ENCODE measurements at regions not wholly inside any gene's neighbourhood (a gene's known extent, or its start where the extent isn't known, plus 50 kb on each side); places are given as distances from the start of the nearest gene placed in this dataset.

GRCh38 chr12:46071335-46071734, 81.0 kb upstream of the SCAF11 start:
- no peak overlapping the region for H3K18ac ChIP-seq (ENCODE audit: low read depth, low read length)
- H3K56ac ChIP-seq (ENCODE audit: extremely low read depth, insufficient read depth, low read length) = no peak overlapping the region
- H3K36me3 ChIP-seq (ENCODE audit: control insufficient read depth, insufficient read depth, low read length) = no peaks in the 10 kb centered on the region
- no peaks in the 10 kb centered on the region for H4K20me1 ChIP-seq (ENCODE audit: insufficient read depth, low read length)
- no peaks in the 10 kb centered on the region for H3K9me1 ChIP-seq (ENCODE audit: insufficient read depth, low read length)
- intact Hi-C loops (cut with micrococcal nuclease) = no loop called here
- 60% methylated on average over 1 of the region's 5 CpGs; no CpG with 5 or more reads in 1 of the 2 experiments for WGBS, 2 experiments (ENCODE audit: extremely low coverage in 2 of 2, insufficient read length in 1 of 2)
- H2BK20ac ChIP-seq (ENCODE audit: low read depth, low read length) = no peak overlapping the region
- H3K23ac ChIP-seq (ENCODE audit: low read depth, low read length) = no peak overlapping the region
- H3K79me1 ChIP-seq (ENCODE audit: low read depth in 1 of 2, low read length in 2 of 2) = no peaks in the 10 kb centered on the region
- peaks cover 2% of the 10 kb centered on the region; the same call in 1 of the 2 replicates for H3K4me1 ChIP-seq (ENCODE audit: control insufficient read depth, insufficient read depth, low read length)
- dilution Hi-C loops (cut with HindIII; ENCODE audit: low sequenced_read_pairs, unreplicated experiment) = no loop called here
- BruUV-seq (replicated peaks) = no TSS peak
- H2AK9ac ChIP-seq (replicated peaks; ENCODE audit: low read depth, low read length, poor library complexity) = no peak overlapping the region
- no peak overlapping the region for H2AK5ac ChIP-seq (ENCODE audit: low read depth, low read length)
- DNase-seq (no peak), ATAC-seq (ENCODE audit: low read depth) (no peak)
- in situ Hi-C loops (cut with MboI; ENCODE audit: low sequenced_read_pairs) = no loop called here
- no peaks in the 10 kb centered on the region for H3K9me3 ChIP-seq (ENCODE audit: control insufficient read depth, insufficient read depth, low read length)
- TF ChIP-seq MAZ (IDR thresholded peaks at IDR 0.05; ENCODE audit: borderline replicate concordance, low read depth, low read length) = no peak
- TF ChIP-seq POLR2A (IDR thresholded peaks at IDR 0.05; ENCODE audit: low read depth, low read length) = no peak
- TF ChIP-seq FOS (IDR thresholded peaks at IDR 0.05; ENCODE audit: low read depth, low read length) = no peak
- TF ChIP-seq ELK1 (IDR thresholded peaks at IDR 0.05; ENCODE audit: borderline replicate concordance, low read depth, low read length) = no peak
- TF ChIP-seq CEBPB (IDR thresholded peaks at IDR 0.05; ENCODE audit: low read depth, low read length) = no peak
- no peak overlapping the region for H4K5ac ChIP-seq (ENCODE audit: low read depth, low read length)
- H2BK5ac ChIP-seq (ENCODE audit: low read depth, low read length, poor library complexity, severe bottlenecking) = no peak overlapping the region
- no peak overlapping the region for H3K27ac ChIP-seq (ENCODE audit: insufficient read depth, low read length)
- no peak overlapping the region for H3K4me2 ChIP-seq (ENCODE audit: low read depth, low read length)
- H3K4me3 ChIP-seq (ENCODE audit: insufficient read depth, low read depth, low read length) = no peak overlapping the region
- H3K4ac ChIP-seq (ENCODE audit: low read depth, low read length) = no peak overlapping the region
- peaks cover 3% of the 10 kb centered on the region for H3K27me3 ChIP-seq (ENCODE audit: control insufficient read depth, insufficient read depth, low read length)
- no peak overlapping the region for H3K9ac ChIP-seq (ENCODE audit: low read depth, low read length)
- ChIA-PET CTCF (interaction anchor here (1.1 to 2.6 kb wide), 4 partner anchors 11 to 286 kb away, joined by 3 to 7 read pairs (median 4); no protein-coding TSS in a partner anchor), POLR2A (ENCODE audit: unreplicated experiment) (interaction anchor here (1.0 kb wide), 1 partner anchor 285 kb away, joined by 3 read pairs; no protein-coding TSS in a partner anchor)
- H2AFZ ChIP-seq (replicated peaks; ENCODE audit: low read length, poor library complexity) = peak overlapping the region; percentile 74
- H2BK15ac ChIP-seq (ENCODE audit: low read depth, low read length) = no peak overlapping the region
- no peak overlapping the region for H4K91ac ChIP-seq (ENCODE audit: insufficient read depth, low read depth, low read length)
- no peak overlapping the region for H4K8ac ChIP-seq (ENCODE audit: low read depth in 2 of 2, low read length in 2 of 2)
- no peak overlapping the region for H3K14ac ChIP-seq (replicated peaks; ENCODE audit: low read depth, low read length)
- no peak overlapping the region for H2BK120ac ChIP-seq (ENCODE audit: low read depth, low read length)
